Myocyte (in vitro differentiated cells): ENCODE measurements at regions not wholly inside any gene's neighbourhood (a gene's known extent, or its start where the extent isn't known, plus 50 kb on each side); places are given as distances from the start of the nearest gene placed in this dataset.
"Not testable (repeated sequence)": the region's sequence is repeated elsewhere in the genome, so short reads cannot be mapped to it uniquely, and the experiment has no call there.

Experiments
- DNase-seq: peaks from one replicate; pipeline ENCODE4 v3.0.0-alpha.2; 2012; ENCODE audit warnings: low read depth

- no peak for DNase-seq
Observed at GRCh38 chr18:76610933-76611749, 116.1 kb upstream of the ZNF516 start.

- no peak for DNase-seq
Observed at GRCh38 chr18:76610012-76610411, 115.0 kb upstream of the ZNF516 start.

GRCh38 chr18:76605341-76605929 lies 110.4 kb upstream of the ZNF516 start:
- DNase-seq: no peak

GRCh38 chr18:76604935-76605240 lies 109.8 kb upstream of the ZNF516 start:
- DNase-seq: no peak

- no peak for DNase-seq
Observed at GRCh38 chr18:76604108-76604934, 109.3 kb upstream of the ZNF516 start.

- DNase-seq: no peak
Observed at GRCh38 chr18:76602191-76602590, 107.1 kb upstream of the ZNF516 start.

- not testable (repeated sequence) for DNase-seq
Observed at GRCh38 chr18:76600076-76600475, 105.0 kb upstream of the ZNF516 start.

- DNase-seq: no peak
Observed at GRCh38 chr18:76594966-76595365, 99.9 kb upstream of the ZNF516 start.

- DNase-seq: no peak
Observed at GRCh38 chr18:76593843-76594242, 98.8 kb upstream of the ZNF516 start.

GRCh38 chr18:76592981-76593381 lies 97.9 kb upstream of the ZNF516 start:
- DNase-seq: no peak

- no peak for DNase-seq
Observed at GRCh38 chr18:76592096-76592495, 97.1 kb upstream of the ZNF516 start.

- no peak for DNase-seq
Observed at GRCh38 chr18:76589866-76590265, 94.8 kb upstream of the ZNF516 start.

GRCh38 chr18:76589316-76589715 lies 94.3 kb upstream of the ZNF516 start:
- no peak for DNase-seq

GRCh38 chr18:76588601-76589226 lies 93.7 kb upstream of the ZNF516 start:
- DNase-seq: no peak

GRCh38 chr18:76587879-76588271 lies 92.8 kb upstream of the ZNF516 start:
- no peak for DNase-seq

- DNase-seq: no peak
Observed at GRCh38 chr18:76587147-76587878, 92.3 kb upstream of the ZNF516 start.

- DNase-seq: no peak
Observed at GRCh38 chr18:76584414-76585310, 89.6 kb upstream of the ZNF516 start.

- DNase-seq: no peak
Observed at GRCh38 chr18:76581261-76581660, 86.2 kb upstream of the ZNF516 start.

GRCh38 chr18:76580288-76580962 lies 85.4 kb upstream of the ZNF516 start:
- no peak for DNase-seq

GRCh38 chr18:76579301-76579695 lies 84.3 kb upstream of the ZNF516 start:
- DNase-seq: no peak
